Upper lobe of left lung (tissue), 4 donors: ENCODE measurements at regions not wholly inside any gene's neighbourhood (a gene's known extent, or its start where the extent isn't known, plus 50 kb on each side); places are given as distances from the start of the nearest gene placed in this dataset.

Source experiments
- CTCF ChIP-seq, 6 experiments: fragments of 450-650 bp in 4 of 6; fragments of 200-600 bp in 2 of 6; sonication (generic) in 2 of 6; IDR thresholded peaks; one replicate each; pipeline ENCODE4 v1.5.1; 2016 to 2019; ENCODE audit warnings: antibody characterized with exemption in 6 of 6
- EP300 ChIP-seq, 4 donors: sonication (generic); formaldehyde crosslinking; IDR thresholded peaks; one replicate each; pipeline ENCODE4 v1.5.1; 2017; ENCODE audit warnings: antibody characterized with exemption in 4 of 4, control low read depth in 2 of 4
- POLR2AphosphoS5 ChIP-seq, 2 donors: sonication (generic); formaldehyde crosslinking; IDR thresholded peaks; one replicate each; pipeline ENCODE4 v1.5.1; 2017; ENCODE audit warnings: antibody characterized with exemption in 2 of 2

DNA sequence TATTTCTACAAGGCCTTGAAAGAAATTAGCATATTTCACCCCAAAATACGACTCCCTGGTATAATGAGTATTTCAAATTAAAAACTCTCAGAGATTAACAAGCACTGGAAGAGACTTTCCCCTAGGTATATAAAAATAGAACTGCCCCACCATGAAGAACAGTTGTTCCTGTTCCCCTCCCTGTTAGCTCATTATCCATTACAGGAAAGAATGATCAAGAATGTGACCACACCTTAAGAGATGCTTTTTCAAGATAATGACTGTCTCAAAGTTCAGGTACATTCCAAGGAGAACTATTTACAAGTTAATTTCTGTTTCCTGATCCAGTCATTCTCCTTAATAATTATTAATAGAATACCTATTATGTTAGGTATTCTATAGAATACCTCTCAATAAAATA lies 1220.6 kb upstream of the CDH2 start:
- no peak for TF ChIP-seq CTCF (IDR thresholded peaks at IDR 0.05)
- TF ChIP-seq EP300 (IDR thresholded peaks at IDR 0.05) = no peak
- no peak for TF ChIP-seq POLR2AphosphoS5 (IDR thresholded peaks at IDR 0.05)
